ENCODE measurements at regions not wholly inside any gene's neighbourhood (a gene's known extent, or its start where the extent isn't known, plus 50 kb on each side); places are given as distances from the start of the nearest gene placed in this dataset.

DNA sequence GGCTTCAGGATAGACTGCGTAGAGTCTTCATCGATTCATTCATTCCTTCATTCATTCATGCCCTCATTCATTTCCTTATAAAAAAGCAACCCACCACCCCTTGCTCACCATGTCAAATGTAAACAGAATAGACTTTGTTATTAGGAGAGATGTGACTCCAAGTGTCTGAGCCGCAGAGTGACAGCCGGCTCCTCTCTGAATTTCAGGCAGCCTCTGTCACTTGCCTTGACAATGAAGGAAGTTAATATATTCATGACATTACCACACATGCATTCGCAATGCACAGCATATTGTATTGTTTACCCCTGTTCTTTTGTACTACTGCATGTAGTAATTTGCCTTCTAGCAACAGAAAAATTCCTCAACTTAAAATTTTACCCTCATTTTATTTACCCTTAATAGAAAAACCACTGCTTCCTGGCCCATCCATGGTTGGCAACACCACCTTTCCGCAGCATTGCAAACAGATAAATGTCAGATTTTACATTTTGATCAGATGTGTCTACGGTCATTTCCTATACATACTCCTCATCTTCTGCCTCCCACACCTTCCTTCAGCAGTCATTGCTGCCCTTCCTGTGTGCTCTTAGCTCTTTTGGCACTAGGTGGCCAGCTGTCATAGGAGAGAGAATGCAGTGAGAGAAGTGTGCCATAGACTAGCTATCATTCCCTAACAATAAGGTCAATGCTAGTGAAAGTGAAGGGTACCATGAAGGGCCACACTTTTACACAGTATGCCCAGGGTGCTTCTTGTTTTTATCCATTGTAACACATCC is 1090.8 kb downstream of the BCL11A start:
- DNase-seq (ENCODE audit: low read depth), result no peak
- ChIA-PET CTCF (no interaction called here), POLR2A (no interaction called here)
- TF ChIP-seq, protein P1, sequence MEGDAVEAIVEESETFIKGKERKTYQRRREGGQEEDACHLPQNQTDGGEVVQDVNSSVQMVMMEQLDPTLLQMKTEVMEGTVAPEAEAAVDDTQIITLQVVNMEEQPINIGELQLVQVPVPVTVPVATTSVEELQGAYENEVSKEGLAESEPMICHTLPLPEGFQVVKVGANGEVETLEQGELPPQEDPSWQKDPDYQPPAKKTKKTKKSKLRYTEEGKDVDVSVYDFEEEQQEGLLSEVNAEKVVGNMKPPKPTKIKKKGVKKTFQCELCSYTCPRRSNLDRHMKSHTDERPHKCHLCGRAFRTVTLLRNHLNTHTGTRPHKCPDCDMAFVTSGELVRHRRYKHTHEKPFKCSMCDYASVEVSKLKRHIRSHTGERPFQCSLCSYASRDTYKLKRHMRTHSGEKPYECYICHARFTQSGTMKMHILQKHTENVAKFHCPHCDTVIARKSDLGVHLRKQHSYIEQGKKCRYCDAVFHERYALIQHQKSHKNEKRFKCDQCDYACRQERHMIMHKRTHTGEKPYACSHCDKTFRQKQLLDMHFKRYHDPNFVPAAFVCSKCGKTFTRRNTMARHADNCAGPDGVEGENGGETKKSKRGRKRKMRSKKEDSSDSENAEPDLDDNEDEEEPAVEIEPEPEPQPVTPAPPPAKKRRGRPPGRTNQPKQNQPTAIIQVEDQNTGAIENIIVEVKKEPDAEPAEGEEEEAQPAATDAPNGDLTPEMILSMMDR (IDR thresholded peaks at IDR 0.05; ENCODE audit: insufficient read depth, low read depth, low read length), result no peak
- Histone ChIP-seq H3K36me3 (ENCODE audit: control insufficient read depth, insufficient read depth, low read length) (no peaks in the 10 kb centered on the region), H3K4me3 (ENCODE audit: low read depth, low read length) (no peak overlapping the region), H3K27me3 (ENCODE audit: control insufficient read depth, insufficient read depth, low read length) (no peaks in the 10 kb centered on the region)

GRCh38 chr2:59461127-59461526 is 1092.3 kb downstream of the BCL11A start:
- ChIA-PET POLR2A (no interaction called here), CTCF (no interaction called here)
- Histone ChIP-seq H3K36me3 (ENCODE audit: control insufficient read depth, insufficient read depth, low read length) (no peaks in the 10 kb centered on the region), H3K27me3 (ENCODE audit: control insufficient read depth, insufficient read depth, low read length) (no peaks in the 10 kb centered on the region), H3K4me3 (ENCODE audit: low read depth, low read length) (no peak overlapping the region)
- no peak for DNase-seq (ENCODE audit: low read depth)
- TF ChIP-seq, protein P1 (IDR thresholded peaks at IDR 0.05; ENCODE audit: insufficient read depth, low read depth, low read length), result no peak

GRCh38 chr2:59458800-59459199 is 1094.7 kb downstream of the BCL11A start:
- H3K36me3 ChIP-seq (ENCODE audit: control insufficient read depth, insufficient read depth, low read length), result no peaks in the 10 kb centered on the region
- no peaks in the 10 kb centered on the region for H3K27me3 ChIP-seq (ENCODE audit: control insufficient read depth, insufficient read depth, low read length)
- CTCF ChIA-PET, result no interaction called here
- no peak for DNase-seq (ENCODE audit: low read depth)
- no peak overlapping the region for H3K4me3 ChIP-seq (ENCODE audit: low read depth, low read length)
- TF ChIP-seq, protein P1 (IDR thresholded peaks at IDR 0.05; ENCODE audit: insufficient read depth, low read depth, low read length), result no peak
- POLR2A ChIA-PET, result no interaction called here

DNA sequence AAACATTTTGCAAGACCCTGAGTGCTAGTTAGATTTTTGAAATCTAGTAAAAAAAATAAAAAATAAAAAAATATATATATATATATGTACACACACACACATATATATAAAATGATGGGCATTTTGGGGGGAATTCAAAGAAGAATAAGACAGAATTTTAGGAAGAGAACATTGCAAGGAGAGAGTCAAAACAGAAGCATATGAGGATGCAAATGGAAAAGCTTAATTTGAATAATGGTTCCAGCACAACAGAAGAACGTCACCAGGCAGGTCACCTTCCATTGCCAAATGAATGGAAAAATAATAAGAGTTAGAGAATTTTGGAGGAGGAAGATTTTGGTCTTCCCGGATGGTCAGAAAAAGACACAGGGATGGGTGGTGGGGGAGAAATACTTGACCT is 1097.2 kb downstream of the BCL11A start:
- no peak for DNase-seq (ENCODE audit: low read depth)
- H3K27me3 ChIP-seq (ENCODE audit: control insufficient read depth, insufficient read depth, low read length), result no peaks in the 10 kb centered on the region
- POLR2A ChIA-PET, result interaction anchor here (0.6 kb wide), 1 partner anchor 9 kb away, joined by 3 read pairs; no protein-coding TSS in a partner anchor
- TF ChIP-seq, protein P1 (IDR thresholded peaks at IDR 0.05; ENCODE audit: insufficient read depth, low read depth, low read length), result no peak
- no peaks in the 10 kb centered on the region for H3K36me3 ChIP-seq (ENCODE audit: control insufficient read depth, insufficient read depth, low read length)
- CTCF ChIA-PET, result no interaction called here
- H3K4me3 ChIP-seq (ENCODE audit: low read depth, low read length), result no peak overlapping the region

DNA sequence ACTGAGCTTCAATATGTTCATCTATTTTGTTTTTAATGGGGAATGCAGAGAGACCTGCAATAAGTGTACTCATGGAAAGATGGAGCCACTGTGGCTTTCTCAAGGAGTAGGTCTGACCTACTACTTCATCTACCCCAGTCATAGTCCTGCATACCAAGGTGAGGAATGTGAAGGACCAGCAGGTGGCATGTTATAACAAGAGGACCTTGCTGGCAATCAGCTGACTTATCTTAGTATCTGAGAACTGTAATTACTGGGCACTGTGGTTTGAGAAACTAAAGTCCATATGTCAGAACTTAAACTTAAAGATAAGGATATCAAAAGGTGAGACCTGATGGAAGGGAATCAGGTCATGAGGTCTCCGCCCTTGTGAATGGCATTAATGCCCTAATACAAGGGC is 1104.2 kb downstream of the BCL11A start:
- H3K4me3 ChIP-seq (ENCODE audit: low read depth, low read length), result no peak overlapping the region
- ChIA-PET POLR2A (no interaction called here), CTCF (no interaction called here)
- TF ChIP-seq, protein P1 (IDR thresholded peaks at IDR 0.05; ENCODE audit: insufficient read depth, low read depth, low read length), result no peak
- no peak for DNase-seq (ENCODE audit: low read depth)
- no peaks in the 10 kb centered on the region for H3K27me3 ChIP-seq (ENCODE audit: control insufficient read depth, insufficient read depth, low read length)
- no peaks in the 10 kb centered on the region for H3K36me3 ChIP-seq (ENCODE audit: control insufficient read depth, insufficient read depth, low read length)
